HG03521 (cell line): ENCODE measurements at regions not wholly inside any gene's neighbourhood (a gene's known extent, or its start where the extent isn't known, plus 50 kb on each side); places are given as distances from the start of the nearest gene placed in this dataset.
"Not testable (repeated sequence)": the region's sequence is repeated elsewhere in the genome, so short reads cannot be mapped to it uniquely, and the experiment has no call there.

ENCODE experiments used
- ATAC-seq: cut with Tn5 transposase; IDR thresholded peaks from one replicate; pipeline ENCODE4 v1.9.1; 2021; ENCODE audit warnings: mild to moderate bottlenecking, moderate library complexity; ENCODE audit not compliant: unreplicated experiment

GRCh38 chr17:70564006-70564620, 394.8 kb downstream of the KCNJ2 start:
- ATAC-seq = no peak

- ATAC-seq = no peak
Measured at GRCh38 chr17:70569128-70569527, 399.8 kb downstream of the KCNJ2 start.

GRCh38 chr17:70577456-70577855, 408.1 kb downstream of the KCNJ2 start:
- ATAC-seq = no peak

DNA sequence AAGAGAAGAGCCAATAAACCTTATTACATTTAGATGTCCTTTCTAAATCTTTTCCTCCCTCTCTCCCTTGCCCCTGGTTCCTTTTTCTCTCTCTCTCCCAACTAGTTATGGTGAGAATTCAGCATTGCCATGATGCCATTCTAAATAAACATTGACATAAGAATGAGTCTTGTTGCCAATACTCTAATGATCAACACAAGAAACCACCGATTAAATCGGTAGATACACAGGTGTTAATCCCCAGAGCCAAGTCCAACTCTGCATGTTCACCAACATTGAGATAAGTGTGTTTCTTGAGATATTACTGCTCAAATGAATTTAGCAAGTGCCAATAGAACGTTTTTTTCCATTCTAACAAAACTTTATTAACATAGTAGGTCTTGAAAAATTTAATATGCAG, 412.1 kb downstream of the KCNJ2 start:
- ATAC-seq = no peak

- no peak for ATAC-seq
Measured at GRCh38 chr17:70582777-70583176, 413.4 kb downstream of the KCNJ2 start.

DNA sequence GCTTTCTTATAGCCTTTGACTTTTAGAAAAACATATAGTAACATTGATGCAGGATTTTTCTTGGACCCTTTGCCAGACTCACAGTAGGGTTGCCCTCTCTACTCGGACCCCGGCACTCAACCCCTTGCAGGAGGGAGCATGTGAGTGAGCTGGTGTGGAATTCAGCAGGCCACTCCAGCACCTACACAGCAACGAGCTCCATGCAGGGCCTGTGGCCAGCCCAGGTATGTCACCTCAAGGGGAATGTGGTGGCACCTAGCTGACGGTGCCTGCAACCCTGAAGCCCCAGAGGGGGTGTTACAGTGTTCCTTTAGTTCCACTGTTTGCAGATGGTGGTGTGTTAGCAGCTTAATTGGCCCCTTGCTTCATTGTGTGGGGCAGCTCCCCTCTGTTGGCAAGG, 414.9 kb downstream of the KCNJ2 start:
- no peak for ATAC-seq

DNA sequence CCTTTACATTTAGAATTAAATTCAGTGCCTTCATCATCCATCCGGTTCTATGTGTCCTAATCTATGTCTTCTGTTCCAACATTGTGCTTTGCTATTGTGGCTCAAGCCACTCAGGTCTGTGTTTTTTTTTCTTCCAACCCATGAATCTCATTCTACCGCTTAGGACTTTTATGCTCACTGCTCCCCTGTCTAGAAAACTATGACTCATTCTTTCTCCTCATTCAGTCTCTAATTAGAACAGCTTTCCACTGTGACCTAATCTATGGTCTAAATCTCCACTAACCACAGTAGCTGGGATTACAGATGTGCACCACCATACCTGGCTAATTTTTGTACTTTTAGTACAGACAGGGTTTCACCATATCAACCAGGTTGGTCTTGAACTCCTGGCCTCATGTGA, 418.7 kb downstream of the KCNJ2 start:
- no peak for ATAC-seq

DNA sequence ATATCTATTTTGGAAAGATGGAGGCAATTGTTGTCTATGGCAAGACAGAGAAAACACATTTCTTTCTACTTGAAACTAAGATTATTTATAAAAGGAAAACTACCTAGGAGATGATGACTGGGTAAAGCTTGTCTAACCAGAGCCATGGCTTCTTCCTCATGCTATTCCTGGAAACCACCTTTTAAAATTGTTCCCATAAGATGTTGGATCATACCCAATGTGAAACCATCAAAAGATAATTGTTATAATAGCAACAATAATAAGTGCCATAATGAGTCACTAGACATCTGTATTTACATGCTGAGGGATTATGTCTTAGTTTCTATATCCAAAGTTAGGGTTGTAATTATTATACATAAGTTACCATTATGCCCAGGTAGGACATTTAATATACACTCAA, 428.4 kb downstream of the KCNJ2 start:
- no peak for ATAC-seq

GRCh38 chr17:70599198-70599597, 429.9 kb downstream of the KCNJ2 start:
- ATAC-seq = no peak

DNA sequence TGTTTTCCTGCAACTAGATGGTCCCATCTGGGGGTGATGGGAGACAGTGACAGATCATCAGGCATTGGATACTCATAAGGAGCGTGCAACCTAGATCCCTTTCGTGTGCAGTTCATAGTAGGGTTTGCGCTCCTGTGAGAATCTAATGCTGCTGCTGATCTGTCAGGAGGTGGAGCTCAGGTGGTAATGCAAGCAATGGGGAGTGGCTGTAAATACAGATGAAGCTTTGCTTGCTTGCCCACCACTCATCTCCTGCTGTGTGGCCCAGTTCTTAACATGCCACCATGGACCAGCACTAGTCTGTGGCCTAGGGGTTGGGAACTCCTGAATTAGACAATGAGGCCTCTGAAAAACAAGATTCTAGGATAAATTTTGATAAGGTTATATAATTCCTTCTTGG, 430.6 kb downstream of the KCNJ2 start:
- not testable (repeated sequence) for ATAC-seq

GRCh38 chr17:70603226-70603625, 433.9 kb downstream of the KCNJ2 start:
- no peak for ATAC-seq

DNA sequence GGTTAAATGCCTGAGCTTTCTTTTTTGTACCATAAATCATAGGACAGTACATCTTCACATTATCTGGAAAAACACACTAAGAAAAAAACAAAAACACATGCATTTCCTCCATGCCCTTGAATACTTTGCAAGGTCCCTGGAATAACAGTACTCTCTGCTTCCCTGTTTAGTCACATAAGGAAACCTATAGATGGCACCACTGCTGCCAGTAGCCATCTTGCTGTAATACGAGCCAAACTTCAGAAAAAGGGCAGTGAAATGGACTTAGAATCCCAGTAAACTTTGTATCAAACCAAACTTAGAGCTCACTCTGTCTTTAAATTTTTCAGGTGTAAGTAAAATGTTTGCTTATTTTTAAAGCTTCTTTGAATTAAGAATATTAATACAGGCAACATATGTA, 435.5 kb downstream of the KCNJ2 start:
- ATAC-seq = no peak

DNA sequence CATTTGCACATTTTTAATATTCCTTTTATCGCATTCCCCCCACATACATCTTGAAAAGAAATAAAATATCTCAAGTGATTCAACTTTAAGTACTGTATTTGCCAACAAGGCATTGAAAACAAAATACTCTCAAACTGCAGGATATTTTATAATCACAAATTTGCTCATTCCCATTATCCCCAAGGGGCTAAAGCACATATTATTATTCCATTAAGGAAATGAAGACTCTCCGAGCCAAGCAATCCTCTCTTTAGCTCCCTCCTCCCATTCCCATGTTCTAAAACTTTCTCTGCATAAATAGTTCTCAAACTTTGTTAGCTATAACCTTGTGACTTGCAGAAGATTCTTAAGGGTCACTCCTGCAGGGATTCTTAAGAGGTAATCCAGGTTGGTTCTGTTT, 436.8 kb downstream of the KCNJ2 start:
- no peak for ATAC-seq

- ATAC-seq = no peak
Measured at GRCh38 chr17:70608193-70608592, 438.9 kb downstream of the KCNJ2 start.

- ATAC-seq = no peak
Measured at GRCh38 chr17:70608957-70609356, 439.6 kb downstream of the KCNJ2 start.

GRCh38 chr17:70609566-70609965, 440.2 kb downstream of the KCNJ2 start:
- ATAC-seq = no peak

DNA sequence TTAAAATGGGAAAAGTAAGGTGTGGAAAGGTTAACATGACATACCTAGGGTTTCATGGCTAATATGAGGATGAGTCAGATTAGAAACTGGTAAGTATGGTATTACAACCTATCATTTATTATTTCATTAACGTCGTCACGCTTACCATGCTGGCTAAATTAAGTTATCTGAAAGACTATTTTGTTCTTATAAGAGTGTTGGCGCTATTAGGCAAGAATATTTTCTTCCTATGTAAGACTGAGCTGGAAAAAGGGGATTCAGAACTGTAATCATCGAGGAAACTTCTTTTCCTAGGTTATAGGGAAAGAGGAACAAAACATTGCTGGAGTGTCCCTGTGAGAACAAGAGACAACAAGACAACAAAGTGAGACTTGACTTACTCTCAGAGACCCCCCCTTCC, 440.8 kb downstream of the KCNJ2 start:
- no peak for ATAC-seq

GRCh38 chr17:70613681-70614080, 444.3 kb downstream of the KCNJ2 start:
- no peak for ATAC-seq

DNA sequence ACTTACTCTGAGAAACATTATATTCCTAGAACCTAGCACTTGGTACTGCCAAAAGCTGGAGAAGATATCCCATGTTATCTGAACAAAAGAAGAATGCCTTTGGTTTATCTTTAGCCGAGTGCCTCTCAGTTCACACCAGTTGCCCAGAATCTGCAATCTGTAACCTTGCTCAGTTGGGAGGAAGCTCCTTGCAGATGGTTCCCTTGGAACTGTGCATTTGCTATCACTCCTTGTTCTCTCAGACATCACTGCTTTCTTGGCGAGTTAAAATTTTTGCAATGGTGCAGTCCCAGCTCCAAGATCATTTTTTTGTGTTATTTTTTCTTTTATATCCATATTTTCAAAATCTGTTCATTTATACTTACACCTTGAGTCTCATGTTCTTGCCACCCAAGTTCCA, 446.5 kb downstream of the KCNJ2 start:
- no peak for ATAC-seq

DNA sequence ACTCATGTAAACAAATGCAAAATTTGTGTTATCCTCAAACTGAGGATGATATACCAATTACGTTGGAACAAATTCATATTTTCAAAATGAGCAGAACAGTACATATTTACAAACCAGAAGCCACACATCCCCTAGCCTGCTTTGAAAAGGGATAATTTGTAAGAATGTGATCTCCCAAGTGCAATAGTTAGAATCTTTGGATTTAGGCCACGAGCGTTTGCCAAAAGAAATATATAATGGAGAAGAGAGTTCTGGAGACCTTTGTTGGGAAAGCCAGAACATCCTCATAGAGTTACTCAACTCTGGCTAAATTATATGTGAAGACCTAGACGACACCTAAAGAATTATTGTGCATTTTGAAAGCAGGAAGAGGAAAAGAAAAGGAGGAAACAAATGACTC, 449.3 kb downstream of the KCNJ2 start:
- ATAC-seq = no peak

GRCh38 chr17:70621566-70621965, 452.2 kb downstream of the KCNJ2 start:
- no peak for ATAC-seq

GRCh38 chr17:70622368-70623260, 453.3 kb downstream of the KCNJ2 start:
- ATAC-seq = no peak
